Astrocyte of the spinal cord (primary cell): ENCODE measurements at regions not wholly inside any gene's neighbourhood (a gene's known extent, or its start where the extent isn't known, plus 50 kb on each side); places are given as distances from the start of the nearest gene placed in this dataset.
"Not testable (repeated sequence)": the region's sequence is repeated elsewhere in the genome, so short reads cannot be mapped to it uniquely, and the experiment has no call there.

Experiments
- DNase-seq: peaks from one replicate; pipeline ENCODE4 v3.0.0; 2011; ENCODE audit warnings: low read depth, low spot score
- H3K4me3 ChIP-seq: 2 replicates; pipeline ENCODE4 v1.5.1; 2011; ENCODE audit warnings: low read depth, mild to moderate bottlenecking, low read length, moderate library complexity
- in situ Hi-C: cut with HindIII; loops from 2 replicates; pipeline ENCODE4 v1.10.0; 2017; ENCODE audit warnings: low sequenced_read_pairs
- TF ChIP-seq, protein P1 (sequence below): IDR thresholded peaks from 2 replicates; pipeline ENCODE4 v1.5.1; 2012; ENCODE audit warnings: low read depth, mild to moderate bottlenecking, low read length, inconsistent platforms

DNA sequence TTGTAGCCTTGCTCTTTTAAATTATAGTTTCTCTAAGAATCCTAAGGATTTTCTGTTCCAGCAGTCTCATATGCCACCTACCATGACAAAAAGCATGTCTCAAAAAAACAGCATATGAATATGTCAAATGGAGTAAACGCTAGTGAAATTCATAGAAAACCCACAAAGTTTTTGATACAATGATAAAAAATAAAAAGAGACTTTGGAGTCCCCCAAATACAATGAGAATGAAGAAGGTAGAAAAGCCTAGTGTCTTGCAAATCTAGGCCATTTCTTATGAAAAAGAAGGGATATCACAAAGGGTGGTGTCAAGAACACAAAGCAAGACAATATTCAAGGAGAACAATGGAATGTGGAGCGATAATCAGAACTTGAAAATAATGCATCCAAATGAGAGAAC is 668.5 kb downstream of the PLOD2 start:
- in situ Hi-C loops, result no loop called here
- no peak for DNase-seq
- H3K4me3 ChIP-seq, result no peak overlapping the region
- TF ChIP-seq, protein P1, sequence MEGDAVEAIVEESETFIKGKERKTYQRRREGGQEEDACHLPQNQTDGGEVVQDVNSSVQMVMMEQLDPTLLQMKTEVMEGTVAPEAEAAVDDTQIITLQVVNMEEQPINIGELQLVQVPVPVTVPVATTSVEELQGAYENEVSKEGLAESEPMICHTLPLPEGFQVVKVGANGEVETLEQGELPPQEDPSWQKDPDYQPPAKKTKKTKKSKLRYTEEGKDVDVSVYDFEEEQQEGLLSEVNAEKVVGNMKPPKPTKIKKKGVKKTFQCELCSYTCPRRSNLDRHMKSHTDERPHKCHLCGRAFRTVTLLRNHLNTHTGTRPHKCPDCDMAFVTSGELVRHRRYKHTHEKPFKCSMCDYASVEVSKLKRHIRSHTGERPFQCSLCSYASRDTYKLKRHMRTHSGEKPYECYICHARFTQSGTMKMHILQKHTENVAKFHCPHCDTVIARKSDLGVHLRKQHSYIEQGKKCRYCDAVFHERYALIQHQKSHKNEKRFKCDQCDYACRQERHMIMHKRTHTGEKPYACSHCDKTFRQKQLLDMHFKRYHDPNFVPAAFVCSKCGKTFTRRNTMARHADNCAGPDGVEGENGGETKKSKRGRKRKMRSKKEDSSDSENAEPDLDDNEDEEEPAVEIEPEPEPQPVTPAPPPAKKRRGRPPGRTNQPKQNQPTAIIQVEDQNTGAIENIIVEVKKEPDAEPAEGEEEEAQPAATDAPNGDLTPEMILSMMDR, result no peak

DNA sequence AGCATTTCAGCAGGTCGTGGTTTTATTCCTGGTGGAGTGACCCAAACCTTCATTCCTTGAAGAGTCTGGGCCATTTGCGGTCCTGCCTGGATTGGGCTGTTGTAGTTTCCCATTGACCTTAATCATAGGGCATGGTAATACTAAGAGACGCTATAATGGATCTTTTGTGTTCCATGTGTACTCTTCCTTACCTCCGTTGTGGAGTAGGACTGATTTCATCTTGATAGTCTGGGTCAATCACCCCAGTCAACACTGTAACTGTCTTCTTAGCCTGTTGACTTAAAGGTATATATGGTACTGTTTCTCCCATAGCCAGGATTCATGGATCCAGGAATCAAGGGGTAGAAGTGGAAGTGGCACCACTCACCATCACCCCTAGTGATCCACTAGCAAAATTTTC is 643.6 kb downstream of the PLOD2 start:
- in situ Hi-C loops, H3K4me3 ChIP-seq, DNase-seq: not testable (repeated sequence)

DNA sequence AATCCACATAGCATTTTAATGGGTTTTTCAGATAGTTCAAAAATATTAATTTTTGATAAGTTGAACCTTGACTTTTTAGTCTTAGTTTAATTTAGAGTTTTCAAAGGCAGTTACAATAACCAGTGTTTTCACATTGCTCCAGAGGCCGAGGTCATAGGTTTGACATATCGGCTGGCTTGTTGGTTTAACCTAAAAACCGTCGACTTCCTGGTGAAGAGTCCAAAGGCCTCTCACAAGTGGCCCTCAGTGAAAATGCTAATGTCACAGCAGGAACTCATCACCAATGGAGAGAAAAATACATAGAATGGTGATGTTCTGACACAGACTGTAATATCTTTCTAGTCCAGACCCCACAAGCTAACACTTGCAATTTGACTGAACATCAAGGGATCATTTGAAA is 642.3 kb downstream of the PLOD2 start:
- DNase-seq, result no peak
- in situ Hi-C loops, result no loop called here
- H3K4me3 ChIP-seq, result no peak overlapping the region
- TF ChIP-seq, protein P1, result no peak

DNA sequence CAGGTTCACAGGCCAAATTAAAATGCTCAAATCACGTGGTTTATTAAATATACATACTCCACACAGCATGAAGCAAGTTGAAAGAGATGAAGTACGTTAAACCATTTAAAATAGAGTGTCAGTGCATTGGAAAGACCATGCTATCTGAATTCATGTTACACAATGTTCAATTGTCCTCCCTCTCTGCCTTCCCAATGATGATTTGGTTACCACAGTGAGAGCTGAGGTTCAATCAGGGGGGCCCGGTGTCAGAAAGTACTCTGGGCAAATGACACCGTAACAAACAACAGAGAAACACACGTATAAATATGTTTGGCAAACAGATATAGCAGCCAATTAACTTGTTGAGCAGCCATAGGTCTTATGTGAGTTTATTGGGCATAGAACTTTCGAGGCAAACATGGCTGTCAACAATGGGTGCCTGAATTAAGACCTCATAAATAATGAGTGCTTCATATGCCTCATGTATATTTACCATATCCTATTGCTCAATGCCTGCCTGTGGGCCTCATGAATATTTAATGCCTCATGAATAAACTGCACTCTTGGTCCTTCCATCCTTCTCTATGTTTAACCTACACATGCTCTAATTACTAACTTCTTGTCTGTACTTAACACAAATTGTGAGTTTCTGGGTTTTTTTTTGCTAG is 641.5 kb downstream of the PLOD2 start:
- no peak for DNase-seq
- in situ Hi-C loops, result no loop called here
- TF ChIP-seq, protein P1, result no peak
- H3K4me3 ChIP-seq, result no peak overlapping the region

DNA sequence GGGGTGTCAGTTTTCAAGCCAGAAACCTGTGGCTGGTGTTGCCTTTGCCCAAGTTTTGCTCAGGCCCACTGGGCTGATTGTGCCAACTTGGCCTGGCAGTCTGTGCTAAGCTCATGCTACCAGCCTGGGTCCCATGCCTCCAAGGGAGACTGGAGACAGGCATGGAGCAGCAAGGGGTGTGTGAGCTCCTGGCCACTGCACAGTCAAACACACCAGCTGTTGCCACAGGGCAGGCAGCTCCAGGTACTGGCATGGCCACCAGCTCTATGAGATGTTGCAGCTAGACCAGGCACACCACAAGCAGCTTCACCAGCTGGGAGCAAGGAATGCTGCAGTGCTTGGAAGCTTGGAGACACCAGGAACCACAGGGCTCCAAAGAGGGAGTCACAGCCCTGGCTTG is 638.8 kb downstream of the PLOD2 start:
- TF ChIP-seq, protein P1, result no peak
- no peak overlapping the region for H3K4me3 ChIP-seq
- no peak for DNase-seq
- in situ Hi-C loops, result no loop called here

GRCh38 chr3:145522893-145523651 is 637.9 kb downstream of the PLOD2 start:
- H3K4me3 ChIP-seq, result no peak overlapping the region
- DNase-seq, result no peak
- TF ChIP-seq, protein P1, result no peak
- in situ Hi-C loops, result no loop called here

GRCh38 chr3:145531548-145531947 is 629.4 kb downstream of the PLOD2 start:
- in situ Hi-C loops, result no loop called here

More at GRCh38 chr3:145531548-145531947, 629.4 kb downstream of the PLOD2 start:
- TF ChIP-seq, protein P1, result no peak
- no peak for DNase-seq
- no peak overlapping the region for H3K4me3 ChIP-seq
